K562 (cell line): ENCODE measurements at regions not wholly inside any gene's neighbourhood (a gene's known extent, or its start where the extent isn't known, plus 50 kb on each side); places are given as distances from the start of the nearest gene placed in this dataset.

Source experiments
- CTCF ChIP-seq, 3 experiments: IDR thresholded peaks in 2 of 3; conservative IDR thresholded peaks in 1 of 3; 2 replicates each; pipeline ENCODE4 v1.5.1; 2011 to 2012; ENCODE audit warnings: low read length in 3 of 3, mild to moderate bottlenecking in 3 of 3, control low read depth in 2 of 3, improper control_type of control experiment in 1 of 3, inconsistent platforms in 1 of 3, low read depth in 1 of 3, mixed read lengths in 1 of 3, moderate library complexity in 1 of 3; ENCODE audit not compliant: insufficient read depth in 2 of 3
- E2F6 ChIP-seq, 2 experiments: IDR thresholded peaks; 2 replicates each; pipeline ENCODE4 v1.6.1; 2011; ENCODE audit warnings: borderline replicate concordance in 1 of 2, control low read depth in 1 of 2, low read depth in 1 of 2, low read length in 1 of 2, mild to moderate bottlenecking in 1 of 2, mixed read lengths in 1 of 2, moderate library complexity in 1 of 2; ENCODE audit not compliant: insufficient read depth in 1 of 2, insufficient read length in 1 of 2, poor library complexity in 1 of 2, severe bottlenecking in 1 of 2; ENCODE audit errors: extremely low read depth in 1 of 2
- EGR1 ChIP-seq: fragments of 450-650 bp; conservative IDR thresholded peaks from 2 replicates; pipeline ENCODE4 v1.6.1; 2017; ENCODE audit warnings: mild to moderate bottlenecking
- GABPA ChIP-seq: fragments of 200-800 bp; sonication (Bioruptor generic); conservative IDR thresholded peaks from 2 replicates; pipeline ENCODE4 v1.6.1; 2016; ENCODE audit warnings: low read depth, missing genetic modification characterization, missing compliant biosample characterization
- NFE2 ChIP-seq: IDR thresholded peaks from 2 replicates; pipeline ENCODE4 v1.6.1; 2014; ENCODE audit warnings: antibody characterized with exemption, low read depth
- PCBP2 ChIP-seq: fragments of 200-400 bp; formaldehyde crosslinking; IDR thresholded peaks from 2 replicates; pipeline ENCODE4 v1.6.1; 2018; ENCODE audit warnings: low read length, low read depth, mild to moderate bottlenecking, moderate library complexity; ENCODE audit not compliant: poor library complexity, severe bottlenecking
- POLR2AphosphoS5 ChIP-seq: IDR thresholded peaks from 2 replicates; pipeline ENCODE4 v1.6.1; 2011; ENCODE audit warnings: mild to moderate bottlenecking, low read depth, low read length, moderate library complexity; ENCODE audit not compliant: control insufficient read depth, insufficient read depth
- RBM15 ChIP-seq: fragments of 200-400 bp; formaldehyde crosslinking; IDR thresholded peaks from 2 replicates; pipeline ENCODE4 v1.6.1; 2018; ENCODE audit warnings: mild to moderate bottlenecking, low read length, moderate library complexity; ENCODE audit not compliant: insufficient read depth
- SETDB1 ChIP-seq: IDR thresholded peaks from one replicate; pipeline ENCODE4 v1.6.1; 2012; ENCODE audit warnings: low read length, control low read depth, inconsistent platforms
- SMAD4 ChIP-seq: fragments of 250-450 bp; sonication (Bioruptor Pico); conservative IDR thresholded peaks from 2 replicates; pipeline ENCODE4 v1.8.0; 2021; ENCODE audit warnings: inconsistent platforms, mild to moderate bottlenecking, moderate library complexity
- SP1 ChIP-seq: sonication (generic); formaldehyde crosslinking; IDR thresholded peaks from 2 replicates; pipeline ENCODE4 v1.8.1; 2022; ENCODE audit warnings: mild to moderate bottlenecking, missing genetic modification reagents
- THRB ChIP-seq: fragments of 450-650 bp; formaldehyde crosslinking; conservative IDR thresholded peaks from 2 replicates; pipeline ENCODE4 v1.4.0; 2022; ENCODE audit warnings: mild to moderate bottlenecking, missing genetic modification characterization
- TOE1 ChIP-seq, 2 experiments: fragments of 450-650 bp in 1 of 2; sonication (generic) in 1 of 2; formaldehyde crosslinking in 1 of 2; IDR thresholded peaks; 2 replicates each; pipeline versions ENCODE4 v1.7.1 to v1.8.0; 2016 to 2022; ENCODE audit warnings: borderline replicate concordance in 2 of 2, mild to moderate bottlenecking in 2 of 2, antibody characterized with exemption in 1 of 2, inconsistent platforms in 1 of 2, low read depth in 1 of 2, missing genetic modification reagents in 1 of 2, moderate library complexity in 1 of 2
- ZNF512 ChIP-seq: IDR thresholded peaks from 2 replicates; pipeline ENCODE4 v1.6.1; 2016; ENCODE audit warnings: missing genetic modification characterization, missing compliant biosample characterization

- no peak for TF ChIP-seq SETDB1
- TF ChIP-seq THRB (CRISPR knock-in tag) = no peak
- no peak for TF ChIP-seq POLR2AphosphoS5
- no peak for TF ChIP-seq SP1 (CRISPR knock-in tag)
- TF ChIP-seq CTCF (IDR thresholded peaks at IDR 0.05 in 2 of 3, conservative IDR thresholded peaks at IDR 0.05 in 1 of 3; ENCODE audit: insufficient read depth in 2 of 3, low read depth in 1 of 3, low read length in 3 of 3) = no peak
- TF ChIP-seq NFE2 = no peak
- TF ChIP-seq PCBP2 = no peak
- TF ChIP-seq GABPA (tag) = no peak
- TF ChIP-seq TOE1 (IDR thresholded peaks at IDR 0.05; ENCODE audit: borderline replicate concordance) = no peak
- TF ChIP-seq TOE1 (CRISPR knock-in tag; IDR thresholded peaks at IDR 0.05; ENCODE audit: borderline replicate concordance, low read depth) = no peak
- no peak for TF ChIP-seq EGR1
- no peak for TF ChIP-seq ZNF512
- TF ChIP-seq E2F6 (IDR thresholded peaks at IDR 0.05; ENCODE audit: borderline replicate concordance in 1 of 2, extremely low read depth in 1 of 2, insufficient read depth in 1 of 2, insufficient read length in 1 of 2, low read depth in 1 of 2, low read length in 1 of 2, poor library complexity in 1 of 2, severe bottlenecking in 1 of 2) = no peak
- no peak for TF ChIP-seq SMAD4 (CRISPR knock-in tag)
- TF ChIP-seq RBM15 = no peak
These were observed 260.9 kb downstream of the TENT5A start for GRCh38 chr6:81491454-81492101.
